Breast epithelium (tissue), 4 donors: ENCODE measurements at regions not wholly inside any gene's neighbourhood (a gene's known extent, or its start where the extent isn't known, plus 50 kb on each side); places are given as distances from the start of the nearest gene placed in this dataset.
"Not testable (repeated sequence)": the region's sequence is repeated elsewhere in the genome, so short reads cannot be mapped to it uniquely, and the experiment has no call there.

Experiments used
- DNase-seq, 2 donors: peaks; one replicate each; pipeline ENCODE4 v3.0.0-alpha.2; 2019; ENCODE audit warnings: low spot score in 2 of 2
- H3K27ac ChIP-seq, 2 donors: fragments of 200-600 bp; sonication (generic) in 1 of 2; one replicate each; pipeline ENCODE4 v1.5.1; 2016 to 2019; ENCODE audit warnings: mild to moderate bottlenecking in 1 of 2
- H3K27me3 ChIP-seq, 2 donors: fragments of 200-600 bp; sonication (generic) in 1 of 2; one replicate each; pipeline versions ENCODE4 v1.5.1 to v1.6.0; 2017 to 2019; ENCODE audit warnings: control low read depth in 1 of 2, mild to moderate bottlenecking in 1 of 2
- H3K36me3 ChIP-seq: fragments of 200-600 bp; one replicate; pipeline ENCODE4 v1.5.1; 2019
- H3K4me1 ChIP-seq, 2 donors: fragments of 200-600 bp; sonication (generic); one replicate each; pipeline ENCODE4 v1.5.1; 2016 to 2019; ENCODE audit warnings: control low read depth in 1 of 2
- H3K4me3 ChIP-seq, 3 donors: fragments of 200-600 bp; sonication (generic); 1 replicate in 2 of 3; 2 replicates in 1 of 3; pipeline ENCODE4 v1.5.1; 2016 to 2019; ENCODE audit warnings: mild to moderate bottlenecking in 3 of 3, moderate library complexity in 2 of 3
- H3K9me3 ChIP-seq, 2 donors: fragments of 200-600 bp; sonication (generic) in 1 of 2; one replicate each; pipeline ENCODE4 v1.5.1; 2016 to 2019; ENCODE audit warnings: control low read depth in 1 of 2
- POLR2A ChIP-seq: fragments of 450-650 bp; IDR thresholded peaks from one replicate; pipeline ENCODE4 v1.6.1; 2016; ENCODE audit warnings: antibody characterized with exemption, mild to moderate bottlenecking, moderate library complexity
- POLR2AphosphoS5 ChIP-seq, 3 donors: sonication (generic); formaldehyde crosslinking; IDR thresholded peaks; one replicate each; pipeline ENCODE4 v1.6.1; 2017; ENCODE audit warnings: antibody characterized with exemption in 3 of 3
- intact Hi-C: fragments of 100-400 bp; cut with DNase I; formaldehyde crosslinking; loops from one replicate; pipeline ENCODE4 v1.15.1; 2023; ENCODE audit warnings: low total_unique reads
- TF ChIP-seq, protein P1 (sequence below), 3 donors: fragments of 450-650 bp; IDR thresholded peaks; one replicate each; pipeline ENCODE4 v1.5.1; 2016 to 2017; ENCODE audit warnings: antibody characterized with exemption in 3 of 3, mild to moderate bottlenecking in 3 of 3, moderate library complexity in 3 of 3

DNA sequence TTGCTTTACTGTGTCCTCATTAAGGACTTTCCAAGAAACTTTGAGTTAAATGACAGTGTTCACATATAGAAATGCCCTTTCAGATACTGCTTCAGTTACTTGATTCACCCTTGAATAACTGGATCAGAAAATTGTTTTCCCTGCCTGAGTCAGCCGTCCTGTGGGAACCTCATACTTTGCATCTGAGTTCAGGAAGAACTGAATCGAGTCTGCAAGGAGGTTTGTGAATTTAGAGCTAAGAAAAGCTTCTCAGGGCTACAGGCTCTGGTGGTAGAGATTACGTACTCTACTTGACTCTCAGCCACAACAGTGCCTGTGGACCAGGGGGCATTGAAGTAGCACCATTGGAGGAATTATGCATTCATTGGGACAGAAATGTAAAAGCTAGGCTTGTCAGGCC lies 252.4 kb upstream of the C2CD4B start:
- no peaks in the 10 kb centered on the region for H3K27me3 ChIP-seq
- peaks cover 0 to 3% of the 10 kb centered on the region in 2 donors for H3K4me1 ChIP-seq
- no peaks in the 10 kb centered on the region for H3K36me3 ChIP-seq
- H3K4me3 ChIP-seq, result no peak overlapping the region
- no peaks in the 10 kb centered on the region for H3K9me3 ChIP-seq
- TF ChIP-seq, protein P1, sequence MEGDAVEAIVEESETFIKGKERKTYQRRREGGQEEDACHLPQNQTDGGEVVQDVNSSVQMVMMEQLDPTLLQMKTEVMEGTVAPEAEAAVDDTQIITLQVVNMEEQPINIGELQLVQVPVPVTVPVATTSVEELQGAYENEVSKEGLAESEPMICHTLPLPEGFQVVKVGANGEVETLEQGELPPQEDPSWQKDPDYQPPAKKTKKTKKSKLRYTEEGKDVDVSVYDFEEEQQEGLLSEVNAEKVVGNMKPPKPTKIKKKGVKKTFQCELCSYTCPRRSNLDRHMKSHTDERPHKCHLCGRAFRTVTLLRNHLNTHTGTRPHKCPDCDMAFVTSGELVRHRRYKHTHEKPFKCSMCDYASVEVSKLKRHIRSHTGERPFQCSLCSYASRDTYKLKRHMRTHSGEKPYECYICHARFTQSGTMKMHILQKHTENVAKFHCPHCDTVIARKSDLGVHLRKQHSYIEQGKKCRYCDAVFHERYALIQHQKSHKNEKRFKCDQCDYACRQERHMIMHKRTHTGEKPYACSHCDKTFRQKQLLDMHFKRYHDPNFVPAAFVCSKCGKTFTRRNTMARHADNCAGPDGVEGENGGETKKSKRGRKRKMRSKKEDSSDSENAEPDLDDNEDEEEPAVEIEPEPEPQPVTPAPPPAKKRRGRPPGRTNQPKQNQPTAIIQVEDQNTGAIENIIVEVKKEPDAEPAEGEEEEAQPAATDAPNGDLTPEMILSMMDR (IDR thresholded peaks at IDR 0.05), result no peak
- no peak for TF ChIP-seq POLR2AphosphoS5 (IDR thresholded peaks at IDR 0.05)
- no peak for TF ChIP-seq POLR2A
- no peak for DNase-seq
- intact Hi-C loops, result no loop called here
- H3K27ac ChIP-seq, result no peak overlapping the region

- DNase-seq, H3K4me3 ChIP-seq, H3K9me3 ChIP-seq, H3K36me3 ChIP-seq, H3K27me3 ChIP-seq, intact Hi-C loops, H3K27ac ChIP-seq, H3K4me1 ChIP-seq: not testable (repeated sequence)
Observed at GRCh38 chr15:62418496-62418895, 253.4 kb upstream of the C2CD4B start.

GRCh38 chr15:62419192-62419591 lies 254.1 kb upstream of the C2CD4B start:
- intact Hi-C loops, result no loop called here
- H3K9me3 ChIP-seq, result no peaks in the 10 kb centered on the region
- no peak for DNase-seq
- H3K36me3 ChIP-seq, result no peaks in the 10 kb centered on the region
- TF ChIP-seq POLR2AphosphoS5 (IDR thresholded peaks at IDR 0.05) (no peak), POLR2A (no peak)
- TF ChIP-seq, protein P1 (IDR thresholded peaks at IDR 0.05), result no peak
- no peak overlapping the region for H3K4me3 ChIP-seq
- no peaks in the 10 kb centered on the region for H3K4me1 ChIP-seq
- no peak overlapping the region for H3K27ac ChIP-seq
- no peaks in the 10 kb centered on the region for H3K27me3 ChIP-seq

GRCh38 chr15:62420371-62420770 lies 255.3 kb upstream of the C2CD4B start:
- intact Hi-C loops, H3K9me3 ChIP-seq, H3K27ac ChIP-seq, H3K4me3 ChIP-seq, DNase-seq, H3K27me3 ChIP-seq, H3K36me3 ChIP-seq, H3K4me1 ChIP-seq: not testable (repeated sequence)

- Histone ChIP-seq H3K9me3 (no peaks in the 10 kb centered on the region), H3K27ac (no peak overlapping the region), H3K4me1 (no peaks in the 10 kb centered on the region), H3K27me3 (no peaks in the 10 kb centered on the region), H3K4me3 (no peak overlapping the region), H3K36me3 (no peaks in the 10 kb centered on the region)
- no peak for TF ChIP-seq POLR2A
- TF ChIP-seq POLR2AphosphoS5 (IDR thresholded peaks at IDR 0.05), result no peak
- TF ChIP-seq, protein P1 (IDR thresholded peaks at IDR 0.05), result no peak
- DNase-seq, result no peak
- intact Hi-C loops, result no loop called here
Observed at GRCh38 chr15:62421289-62421688, 256.2 kb upstream of the C2CD4B start.

DNA sequence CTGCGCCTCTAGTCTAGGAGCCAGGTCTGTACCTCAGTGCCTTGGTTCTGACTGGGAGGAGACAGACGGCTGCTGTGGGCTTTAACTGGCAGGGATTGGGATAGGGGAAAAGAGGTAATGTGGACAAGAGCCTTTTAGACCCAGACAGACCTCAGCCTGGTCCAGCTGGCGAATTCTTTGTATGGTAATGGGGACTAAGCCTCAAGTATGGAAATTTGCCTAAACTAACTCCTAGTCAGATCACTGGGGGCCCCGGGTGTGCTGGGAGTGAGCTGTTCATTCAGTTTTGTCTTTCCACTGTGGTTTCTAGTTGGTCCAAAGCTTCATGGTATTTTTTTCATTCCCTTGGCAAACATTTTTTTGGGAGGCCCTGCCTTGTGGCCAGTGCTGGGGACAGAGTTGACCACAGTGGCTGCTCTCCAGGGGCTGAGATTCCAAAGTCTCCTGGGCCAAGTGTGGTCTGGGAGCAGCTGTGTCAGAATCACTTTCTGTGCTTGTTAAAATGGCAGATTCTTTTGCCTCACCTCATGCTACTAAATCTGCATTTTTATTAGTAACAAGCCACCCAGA lies 261.4 kb upstream of the C2CD4B start:
- no peak overlapping the region for H3K27ac ChIP-seq
- no peaks in the 10 kb centered on the region for H3K36me3 ChIP-seq
- no peaks in the 10 kb centered on the region for H3K9me3 ChIP-seq
- H3K27me3 ChIP-seq, result no peaks in the 10 kb centered on the region
- peaks cover 0 to 4% of the 10 kb centered on the region in 2 donors for H3K4me1 ChIP-seq
- DNase-seq, result no peak
- TF ChIP-seq, protein P1 (IDR thresholded peaks at IDR 0.05), result no peak
- TF ChIP-seq POLR2AphosphoS5 (IDR thresholded peaks at IDR 0.05) (no peak), POLR2A (no peak)
- H3K4me3 ChIP-seq, result no peak overlapping the region
- intact Hi-C loops, result no loop called here
